ENCODE measurements at regions not wholly inside any gene's neighbourhood (a gene's known extent, or its start where the extent isn't known, plus 50 kb on each side); places are given as distances from the start of the nearest gene placed in this dataset.

DNA sequence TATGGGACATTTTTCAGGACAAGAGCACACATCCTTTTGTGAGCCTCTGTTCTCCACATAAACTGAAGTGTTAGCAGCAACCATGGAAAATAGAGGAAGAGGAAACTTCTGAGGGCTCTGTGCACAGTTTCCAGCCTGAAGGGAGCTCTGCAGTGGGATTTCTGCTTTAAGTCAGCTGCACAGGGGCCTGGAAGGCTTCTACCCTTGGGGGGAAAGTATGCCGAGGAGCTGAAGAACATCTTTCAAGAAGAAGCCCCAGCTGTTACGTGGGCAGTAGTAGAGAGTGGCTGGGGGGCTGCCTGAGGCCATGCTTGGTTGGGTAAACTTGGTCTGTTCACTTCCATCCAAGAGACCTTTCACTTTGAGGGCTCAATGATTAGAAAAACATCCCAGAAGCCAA, 82.7 kb upstream of the EED start:
- no peaks in the 10 kb centered on the region; the same call in 1 of the 2 replicates for H3K27me3 ChIP-seq (ENCODE audit: control insufficient read depth, insufficient read depth, low read length)
- in situ Hi-C loops (cut with HindIII; ENCODE audit: low pct_unique_long_range_greater_than_20kb, low sequenced_read_pairs): no loop called here
- no peak for DNase-seq (ENCODE audit: low read depth, low spot score)
- intact Hi-C loops (cut with micrococcal nuclease; ENCODE audit: unreplicated experiment): no loop called here
- H3K4me3 ChIP-seq (ENCODE audit: low read depth in 2 of 2, low read length in 2 of 2): no peak overlapping the region
- no peak for TF ChIP-seq POLR2AphosphoS5 (IDR thresholded peaks at IDR 0.05; ENCODE audit: low read depth, low read length)
- TF ChIP-seq, protein P1, sequence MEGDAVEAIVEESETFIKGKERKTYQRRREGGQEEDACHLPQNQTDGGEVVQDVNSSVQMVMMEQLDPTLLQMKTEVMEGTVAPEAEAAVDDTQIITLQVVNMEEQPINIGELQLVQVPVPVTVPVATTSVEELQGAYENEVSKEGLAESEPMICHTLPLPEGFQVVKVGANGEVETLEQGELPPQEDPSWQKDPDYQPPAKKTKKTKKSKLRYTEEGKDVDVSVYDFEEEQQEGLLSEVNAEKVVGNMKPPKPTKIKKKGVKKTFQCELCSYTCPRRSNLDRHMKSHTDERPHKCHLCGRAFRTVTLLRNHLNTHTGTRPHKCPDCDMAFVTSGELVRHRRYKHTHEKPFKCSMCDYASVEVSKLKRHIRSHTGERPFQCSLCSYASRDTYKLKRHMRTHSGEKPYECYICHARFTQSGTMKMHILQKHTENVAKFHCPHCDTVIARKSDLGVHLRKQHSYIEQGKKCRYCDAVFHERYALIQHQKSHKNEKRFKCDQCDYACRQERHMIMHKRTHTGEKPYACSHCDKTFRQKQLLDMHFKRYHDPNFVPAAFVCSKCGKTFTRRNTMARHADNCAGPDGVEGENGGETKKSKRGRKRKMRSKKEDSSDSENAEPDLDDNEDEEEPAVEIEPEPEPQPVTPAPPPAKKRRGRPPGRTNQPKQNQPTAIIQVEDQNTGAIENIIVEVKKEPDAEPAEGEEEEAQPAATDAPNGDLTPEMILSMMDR (IDR thresholded peaks at IDR 0.05): no peak
- TF ChIP-seq SIN3A (IDR thresholded peaks at IDR 0.05; ENCODE audit: borderline replicate concordance, insufficient read depth, low read depth, low read length): no peak
- TF ChIP-seq, protein P2, sequence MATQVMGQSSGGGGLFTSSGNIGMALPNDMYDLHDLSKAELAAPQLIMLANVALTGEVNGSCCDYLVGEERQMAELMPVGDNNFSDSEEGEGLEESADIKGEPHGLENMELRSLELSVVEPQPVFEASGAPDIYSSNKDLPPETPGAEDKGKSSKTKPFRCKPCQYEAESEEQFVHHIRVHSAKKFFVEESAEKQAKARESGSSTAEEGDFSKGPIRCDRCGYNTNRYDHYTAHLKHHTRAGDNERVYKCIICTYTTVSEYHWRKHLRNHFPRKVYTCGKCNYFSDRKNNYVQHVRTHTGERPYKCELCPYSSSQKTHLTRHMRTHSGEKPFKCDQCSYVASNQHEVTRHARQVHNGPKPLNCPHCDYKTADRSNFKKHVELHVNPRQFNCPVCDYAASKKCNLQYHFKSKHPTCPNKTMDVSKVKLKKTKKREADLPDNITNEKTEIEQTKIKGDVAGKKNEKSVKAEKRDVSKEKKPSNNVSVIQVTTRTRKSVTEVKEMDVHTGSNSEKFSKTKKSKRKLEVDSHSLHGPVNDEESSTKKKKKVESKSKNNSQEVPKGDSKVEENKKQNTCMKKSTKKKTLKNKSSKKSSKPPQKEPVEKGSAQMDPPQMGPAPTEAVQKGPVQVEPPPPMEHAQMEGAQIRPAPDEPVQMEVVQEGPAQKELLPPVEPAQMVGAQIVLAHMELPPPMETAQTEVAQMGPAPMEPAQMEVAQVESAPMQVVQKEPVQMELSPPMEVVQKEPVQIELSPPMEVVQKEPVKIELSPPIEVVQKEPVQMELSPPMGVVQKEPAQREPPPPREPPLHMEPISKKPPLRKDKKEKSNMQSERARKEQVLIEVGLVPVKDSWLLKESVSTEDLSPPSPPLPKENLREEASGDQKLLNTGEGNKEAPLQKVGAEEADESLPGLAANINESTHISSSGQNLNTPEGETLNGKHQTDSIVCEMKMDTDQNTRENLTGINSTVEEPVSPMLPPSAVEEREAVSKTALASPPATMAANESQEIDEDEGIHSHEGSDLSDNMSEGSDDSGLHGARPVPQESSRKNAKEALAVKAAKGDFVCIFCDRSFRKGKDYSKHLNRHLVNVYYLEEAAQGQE (IDR thresholded peaks at IDR 0.05; ENCODE audit: insufficient read depth in 1 of 2, low read depth in 2 of 2, low read length in 1 of 2): no peak
- TF ChIP-seq TCF7L2 (IDR thresholded peaks at IDR 0.05; ENCODE audit: low read depth, low read length): no peak
- BruUV-seq (replicated peaks): no TSS peak
- ATAC-seq: no peak
- no peaks in the 10 kb centered on the region for H3K36me3 ChIP-seq (ENCODE audit: control insufficient read depth, insufficient read depth, low read length)
- ChIA-PET POLR2A (no interaction called here), CTCF (no interaction called here)
- H3K9me3 ChIP-seq (ENCODE audit: control insufficient read depth, insufficient read depth, low read depth, low read length): no peaks in the 10 kb centered on the region
- no peak overlapping the region for H3K27ac ChIP-seq (ENCODE audit: low read length)
- no peaks in the 10 kb centered on the region for H3K4me1 ChIP-seq (ENCODE audit: control insufficient read depth, insufficient read depth, low read length)

DNA sequence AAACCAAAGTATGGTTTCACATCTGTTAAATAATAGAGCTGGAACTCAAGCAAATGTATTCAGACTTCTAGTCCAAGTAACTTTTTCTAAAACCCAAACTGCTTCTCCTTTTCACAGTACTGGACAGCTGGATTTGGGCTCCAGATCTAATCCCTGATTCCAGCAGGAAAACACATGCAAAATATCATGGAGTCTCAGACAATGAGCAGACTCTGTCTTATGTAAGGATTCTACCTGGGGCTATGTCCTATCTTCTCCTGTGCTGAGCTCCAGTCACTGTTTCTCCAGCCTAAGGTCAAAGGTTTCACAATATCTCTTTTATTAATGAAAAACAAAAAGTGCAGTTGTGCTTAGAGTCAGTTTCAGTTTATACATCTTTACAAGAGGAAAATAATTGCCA, 83.2 kb upstream of the EED start:
- H3K27me3 ChIP-seq (ENCODE audit: control insufficient read depth, insufficient read depth, low read length): no peaks in the 10 kb centered on the region; the same call in 1 of the 2 replicates
- CTCF ChIA-PET: no interaction called here
- ATAC-seq (no peak), DNase-seq (ENCODE audit: low read depth, low spot score) (no peak)
- H3K4me3 ChIP-seq (ENCODE audit: low read depth in 2 of 2, low read length in 2 of 2): no peak overlapping the region
- H3K9me3 ChIP-seq (ENCODE audit: control insufficient read depth, insufficient read depth, low read depth, low read length): no peaks in the 10 kb centered on the region
- POLR2A ChIA-PET: no interaction called here
- no peaks in the 10 kb centered on the region for H3K36me3 ChIP-seq (ENCODE audit: control insufficient read depth, insufficient read depth, low read length)
- TF ChIP-seq POLR2AphosphoS5 (IDR thresholded peaks at IDR 0.05; ENCODE audit: low read depth, low read length) (no peak), SIN3A (IDR thresholded peaks at IDR 0.05; ENCODE audit: borderline replicate concordance, insufficient read depth, low read depth, low read length) (no peak)
- no peaks in the 10 kb centered on the region for H3K4me1 ChIP-seq (ENCODE audit: control insufficient read depth, insufficient read depth, low read length)
- no TSS peak for BruUV-seq (replicated peaks)
- in situ Hi-C loops (cut with HindIII; ENCODE audit: low pct_unique_long_range_greater_than_20kb, low sequenced_read_pairs): no loop called here
- intact Hi-C loops (cut with micrococcal nuclease; ENCODE audit: unreplicated experiment): no loop called here
- no peak overlapping the region for H3K27ac ChIP-seq (ENCODE audit: low read length)

DNA sequence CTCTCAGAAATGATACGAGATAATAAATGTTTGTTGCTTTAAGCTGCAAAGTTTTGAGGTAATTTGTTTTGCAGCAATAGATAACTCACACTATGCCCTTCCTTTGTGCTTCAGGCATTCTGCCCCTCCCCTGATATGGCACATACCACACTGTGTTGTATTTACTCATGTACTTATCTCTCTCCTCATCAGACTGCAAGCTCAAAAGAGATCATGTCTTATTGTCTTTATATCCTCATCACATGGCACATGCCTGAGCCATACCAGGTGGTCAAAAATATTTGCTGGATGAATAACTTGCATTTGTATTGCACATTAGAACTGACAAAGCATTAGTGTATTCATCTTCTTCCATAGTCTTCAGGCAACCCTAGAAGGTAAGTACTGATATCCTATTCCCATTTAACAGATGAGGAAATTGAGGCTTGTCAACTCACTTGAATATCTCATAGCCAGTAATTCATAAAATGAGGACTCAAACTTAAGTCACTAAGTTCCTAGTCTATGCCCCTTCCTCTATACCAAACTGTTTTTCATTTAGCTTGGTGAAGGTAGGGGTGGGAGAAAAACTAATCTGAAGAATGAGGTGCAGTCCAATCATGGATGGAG, 83.9 kb upstream of the EED start:
- in situ Hi-C loops (cut with HindIII; ENCODE audit: low pct_unique_long_range_greater_than_20kb, low sequenced_read_pairs): no loop called here
- Histone ChIP-seq H3K36me3 (ENCODE audit: control insufficient read depth, insufficient read depth, low read length) (no peaks in the 10 kb centered on the region), H3K9me3 (ENCODE audit: control insufficient read depth, insufficient read depth, low read depth, low read length) (no peaks in the 10 kb centered on the region), H3K4me3 (ENCODE audit: low read depth in 2 of 2, low read length in 2 of 2) (no peak overlapping the region), H3K27ac (ENCODE audit: low read length) (no peak overlapping the region), H3K27me3 (ENCODE audit: control insufficient read depth, insufficient read depth, low read length) (no peaks in the 10 kb centered on the region; the same call in 1 of the 2 replicates), H3K4me1 (ENCODE audit: control insufficient read depth, insufficient read depth, low read length) (no peaks in the 10 kb centered on the region)
- TF ChIP-seq TCF7L2 (IDR thresholded peaks at IDR 0.05; ENCODE audit: low read depth, low read length) (no peak), POLR2AphosphoS5 (IDR thresholded peaks at IDR 0.05; ENCODE audit: low read depth, low read length) (no peak), SIN3A (IDR thresholded peaks at IDR 0.05; ENCODE audit: borderline replicate concordance, insufficient read depth, low read depth, low read length) (no peak)
- TF ChIP-seq, protein P2 (IDR thresholded peaks at IDR 0.05; ENCODE audit: insufficient read depth in 1 of 2, low read depth in 2 of 2, low read length in 1 of 2): no peak
- TF ChIP-seq, protein P1 (IDR thresholded peaks at IDR 0.05): no peak
- intact Hi-C loops (cut with micrococcal nuclease; ENCODE audit: unreplicated experiment): no loop called here
- POLR2A ChIA-PET: no interaction called here
- BruUV-seq (replicated peaks): no TSS peak
- CTCF ChIA-PET: no interaction called here
- ATAC-seq: no peak
- DNase-seq (ENCODE audit: low read depth, low spot score): no peak

All from Panc1 (cell line).